GM19025 (cell line): ENCODE measurements at regions not wholly inside any gene's neighbourhood (a gene's known extent, or its start where the extent isn't known, plus 50 kb on each side); places are given as distances from the start of the nearest gene placed in this dataset.
"Not testable (repeated sequence)": the region's sequence is repeated elsewhere in the genome, so short reads cannot be mapped to it uniquely, and the experiment has no call there.

Experiments
- ATAC-seq: cut with Tn5 transposase; IDR thresholded peaks from one replicate; pipeline ENCODE4 v1.9.1; 2021; ENCODE audit warnings: mild to moderate bottlenecking, low read depth, moderate library complexity; ENCODE audit not compliant: unreplicated experiment

DNA sequence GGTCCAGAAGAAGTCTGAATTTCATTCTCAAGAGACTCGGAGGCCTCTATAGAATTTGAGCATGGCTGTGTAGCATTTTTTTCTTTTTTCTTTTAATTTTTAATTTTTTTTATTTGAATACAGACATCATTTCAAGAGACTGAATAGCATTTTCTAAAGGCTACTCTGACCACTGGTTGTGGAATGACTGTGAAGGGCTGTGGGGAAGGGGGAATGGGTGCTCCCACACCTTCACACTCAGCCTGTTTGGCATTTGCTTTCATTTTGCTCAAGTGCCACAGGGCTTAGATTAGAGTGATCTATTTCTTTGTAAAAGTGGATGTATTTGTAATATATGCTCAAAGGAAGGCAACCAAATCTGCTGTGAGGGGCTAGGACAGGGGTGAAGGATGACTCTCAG is 142.0 kb upstream of the SPOPL start:
- ATAC-seq: peak; percentile 90

DNA sequence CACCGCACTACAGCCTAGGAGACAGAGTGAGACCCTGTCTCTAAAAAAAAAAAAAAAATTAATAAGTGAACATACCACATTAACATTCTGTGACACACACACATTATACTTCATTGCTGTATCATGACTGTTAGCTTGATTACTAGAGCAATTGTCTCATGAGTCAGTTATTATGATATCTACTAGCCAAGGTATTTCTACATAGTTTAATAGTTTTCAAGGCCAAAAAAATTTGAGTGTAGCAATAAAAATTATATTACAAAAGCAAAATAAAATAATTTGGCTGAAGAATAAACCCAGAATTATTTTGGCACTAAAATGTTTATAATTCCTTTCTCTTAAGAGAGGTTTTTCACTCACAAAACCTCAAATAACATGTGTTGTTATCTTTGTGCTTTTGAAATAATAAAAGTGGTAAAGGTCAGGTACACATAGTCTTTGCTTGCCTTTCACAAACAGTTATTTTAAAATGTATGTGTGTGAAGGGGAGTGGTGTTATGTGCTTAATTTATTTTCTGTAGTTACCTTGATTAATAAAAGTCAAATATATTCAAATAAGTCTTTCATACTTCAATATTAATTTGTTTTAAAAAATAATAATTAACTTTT is 136.9 kb upstream of the SPOPL start:
- no peak for ATAC-seq

DNA sequence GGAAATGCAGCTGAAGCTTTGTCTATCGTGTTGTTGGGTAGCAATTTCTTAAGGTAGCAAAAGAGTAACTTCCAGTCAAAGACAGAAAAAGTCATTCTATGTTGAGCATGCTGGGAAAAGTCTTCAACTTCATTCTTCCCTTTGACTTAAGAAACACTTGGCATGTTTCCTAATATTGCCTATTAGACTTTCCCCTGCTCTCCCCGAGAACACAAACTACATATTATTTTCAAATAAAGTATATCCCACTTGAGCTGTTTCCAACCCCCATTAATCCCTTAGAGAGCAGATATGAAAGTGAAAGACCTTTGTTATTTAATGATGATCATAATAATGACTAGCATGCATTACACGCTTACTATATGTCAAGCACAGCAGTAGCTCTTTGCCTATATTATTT is 136.0 kb upstream of the SPOPL start:
- no peak for ATAC-seq

DNA sequence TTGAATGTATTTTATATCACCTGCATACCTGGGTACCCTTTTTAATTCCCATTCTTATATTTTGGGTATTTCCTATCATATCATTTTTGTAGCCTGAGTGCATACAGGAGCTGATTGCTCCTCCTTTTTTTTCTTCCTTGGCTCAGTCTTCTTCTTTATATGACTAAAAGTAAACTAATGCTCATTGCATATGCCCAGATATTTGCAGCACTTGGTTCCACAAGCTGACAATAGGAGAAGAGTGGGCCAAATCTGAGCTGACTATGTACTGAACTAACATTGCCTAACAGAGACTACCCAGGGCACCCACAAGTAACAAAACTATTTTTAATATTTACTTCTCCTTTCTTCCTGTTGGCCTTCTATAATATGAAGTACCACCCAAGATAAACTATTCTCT is 131.7 kb upstream of the SPOPL start:
- ATAC-seq: no peak

DNA sequence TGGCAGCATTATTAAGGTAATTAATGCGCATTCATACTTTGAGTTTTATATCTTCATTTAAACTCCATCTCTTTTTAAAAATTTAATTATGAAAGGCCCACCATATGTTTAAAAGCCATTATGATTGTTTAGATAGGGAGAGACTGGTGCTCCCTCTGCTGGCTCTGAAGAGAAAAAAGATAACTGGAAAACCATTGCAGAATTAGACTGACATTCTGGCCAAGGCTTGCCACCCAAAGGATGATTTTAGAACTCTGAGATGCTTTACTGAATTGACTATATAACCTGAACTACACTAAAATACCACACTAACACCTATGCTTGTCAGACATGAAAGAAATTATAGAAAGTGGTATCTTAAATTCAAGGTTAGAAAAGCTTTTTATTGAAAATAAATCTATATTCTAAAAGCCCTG is 127.6 kb upstream of the SPOPL start:
- ATAC-seq: no peak

DNA sequence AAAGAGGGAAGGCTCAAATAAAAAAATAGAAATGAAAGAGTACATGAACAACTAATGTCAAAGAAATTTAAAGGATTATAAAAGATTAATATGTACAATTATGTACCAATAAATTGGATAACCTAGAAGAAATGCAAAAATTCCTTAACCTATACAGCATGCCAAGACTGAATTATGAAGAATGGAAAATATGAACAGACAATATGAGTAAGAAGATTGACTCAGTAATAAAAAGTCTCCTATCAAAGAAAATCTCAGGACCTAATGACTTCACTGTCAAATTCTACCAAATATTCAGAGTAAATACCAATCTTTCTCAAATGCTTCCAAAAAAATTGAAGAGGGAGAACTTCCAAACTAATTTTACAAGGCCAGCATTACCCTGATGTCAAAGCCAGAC is 120.2 kb upstream of the SPOPL start:
- no peak for ATAC-seq

DNA sequence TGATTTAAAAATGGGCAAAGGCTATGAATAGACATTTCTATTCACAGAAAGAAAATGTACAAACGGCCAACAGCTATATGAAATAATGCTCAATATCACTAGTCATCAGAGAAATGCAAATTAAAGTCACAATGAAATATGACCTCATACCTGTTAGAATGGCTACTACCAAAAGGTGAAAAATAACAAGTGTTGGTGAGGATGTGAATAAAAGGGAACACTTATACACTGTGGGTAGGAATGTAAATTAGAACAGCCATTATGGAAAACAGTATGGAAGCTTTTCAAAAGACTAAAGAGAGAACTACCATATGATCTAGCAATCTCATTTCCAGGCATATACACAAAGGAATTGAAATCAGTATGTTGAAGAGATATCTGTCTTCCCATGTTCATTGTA is 118.9 kb upstream of the SPOPL start:
- ATAC-seq: no peak

DNA sequence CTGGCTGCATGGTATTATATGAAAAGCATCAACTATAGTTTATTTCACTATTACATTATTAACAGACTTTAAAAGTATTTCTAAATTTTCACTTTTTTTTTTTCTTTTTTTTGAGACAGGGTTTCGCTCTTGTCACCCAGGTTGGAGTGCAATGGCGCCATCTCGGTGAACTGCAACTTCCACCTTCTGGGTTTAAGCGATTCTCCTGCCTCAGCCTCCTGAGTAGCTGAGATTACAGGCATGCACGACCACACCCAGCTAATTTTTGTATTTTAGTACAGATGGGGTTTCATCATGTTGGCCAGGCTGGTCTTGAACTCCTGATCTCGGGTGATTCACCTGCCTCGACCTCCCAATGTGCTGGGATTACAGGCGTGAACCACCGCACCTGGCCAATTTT is 115.4 kb upstream of the SPOPL start:
- ATAC-seq: not testable (repeated sequence)

DNA sequence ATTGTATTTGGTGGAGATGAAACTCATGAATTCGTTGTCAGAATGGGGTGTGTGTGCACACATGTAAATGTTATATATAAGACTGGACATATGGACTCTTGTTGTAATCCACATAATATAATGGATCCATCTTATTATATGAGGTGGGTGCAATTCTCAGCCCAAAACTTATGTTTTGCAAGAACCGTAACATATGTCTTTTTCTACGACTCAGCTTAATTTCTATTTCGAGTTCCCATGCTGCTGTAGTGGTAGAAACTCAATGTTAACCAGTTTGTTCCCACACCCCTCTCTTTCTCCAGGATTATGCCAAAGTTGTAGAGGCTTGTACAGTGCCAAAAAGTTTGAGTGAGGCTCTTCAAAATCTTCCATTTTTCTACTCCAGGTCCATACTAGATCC is 112.5 kb upstream of the SPOPL start:
- ATAC-seq: no peak

DNA sequence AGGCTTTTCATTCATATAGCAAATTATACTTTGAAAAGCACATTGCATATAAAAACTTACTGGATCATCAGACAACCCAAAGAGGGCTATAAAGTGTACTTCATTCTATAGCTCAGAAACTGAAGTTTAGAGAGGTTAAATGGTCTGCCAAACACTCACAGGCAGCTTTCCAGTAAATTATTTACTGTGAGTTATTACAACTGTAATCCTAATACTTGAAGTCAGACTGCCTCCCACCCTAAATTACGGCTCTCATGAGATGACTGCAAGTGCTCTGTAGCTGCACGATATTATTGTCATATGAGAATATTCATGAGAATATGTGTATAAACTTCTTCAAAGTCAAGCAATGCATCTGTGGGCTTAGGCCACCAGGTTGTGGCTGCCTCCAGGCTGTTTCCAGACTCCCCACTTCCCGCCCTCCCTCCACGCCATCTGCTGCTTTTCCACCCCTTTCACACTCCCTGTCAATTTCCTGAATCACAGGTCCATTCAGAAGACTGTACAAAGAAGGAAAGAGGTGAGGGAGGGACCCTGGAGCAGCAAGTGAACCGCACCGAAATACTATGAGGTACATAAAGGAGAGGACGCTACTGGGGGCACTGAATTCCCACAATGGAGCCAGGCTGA is 111.1 kb upstream of the SPOPL start:
- no peak for ATAC-seq

DNA sequence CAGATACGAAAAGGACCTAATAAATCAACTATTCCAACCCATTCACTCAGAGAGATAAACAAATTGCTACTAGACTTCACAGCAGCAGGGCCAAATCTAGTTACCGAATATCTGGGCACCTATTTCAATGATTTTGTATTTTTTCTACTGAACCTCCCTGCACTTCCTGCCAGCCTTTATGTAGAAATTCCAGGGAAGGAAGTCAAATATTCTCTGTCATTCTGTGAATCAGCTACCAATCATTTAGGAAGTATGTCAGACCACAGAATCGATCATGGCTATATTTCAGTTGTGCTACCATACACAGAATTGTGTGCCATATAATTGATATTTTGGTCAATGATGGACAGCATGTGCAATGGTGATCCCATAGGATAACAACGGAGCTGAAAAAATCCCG is 109.6 kb upstream of the SPOPL start:
- ATAC-seq: no peak

DNA sequence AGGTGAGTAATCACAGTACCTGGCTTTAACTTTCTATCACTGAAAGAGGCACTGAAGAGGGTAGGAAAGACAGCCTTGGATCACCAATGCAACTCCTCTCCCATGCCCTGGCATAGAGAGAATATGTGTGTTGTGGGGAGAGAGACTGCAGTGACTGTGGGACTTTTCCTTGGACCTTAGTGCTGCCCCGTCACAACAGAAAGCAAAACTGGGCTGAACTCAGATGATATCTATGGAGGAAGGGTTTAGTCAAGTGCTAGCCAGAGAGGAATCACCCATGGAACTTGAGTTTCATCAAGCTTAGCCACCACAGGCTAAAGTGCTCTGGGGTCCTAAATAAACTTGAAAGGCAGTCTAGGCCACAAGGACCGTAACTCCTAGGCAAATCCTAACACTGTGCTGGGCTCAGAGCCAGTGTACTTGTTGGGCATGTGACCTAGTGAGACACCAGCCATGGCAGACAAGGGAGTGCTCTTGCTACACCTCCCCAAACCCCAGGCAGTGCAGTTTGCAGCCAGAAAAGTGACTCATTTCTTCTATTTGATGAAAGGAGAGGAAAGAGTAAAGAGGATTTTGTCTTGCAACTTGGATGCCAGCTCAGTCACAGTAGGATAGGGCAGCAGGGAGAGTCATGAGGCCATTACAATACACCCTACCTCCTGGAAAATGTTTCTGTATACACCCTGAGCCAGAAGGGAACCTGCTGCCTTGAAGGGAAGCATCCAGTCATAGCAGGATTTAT is 105.8 kb upstream of the SPOPL start:
- no peak for ATAC-seq

DNA sequence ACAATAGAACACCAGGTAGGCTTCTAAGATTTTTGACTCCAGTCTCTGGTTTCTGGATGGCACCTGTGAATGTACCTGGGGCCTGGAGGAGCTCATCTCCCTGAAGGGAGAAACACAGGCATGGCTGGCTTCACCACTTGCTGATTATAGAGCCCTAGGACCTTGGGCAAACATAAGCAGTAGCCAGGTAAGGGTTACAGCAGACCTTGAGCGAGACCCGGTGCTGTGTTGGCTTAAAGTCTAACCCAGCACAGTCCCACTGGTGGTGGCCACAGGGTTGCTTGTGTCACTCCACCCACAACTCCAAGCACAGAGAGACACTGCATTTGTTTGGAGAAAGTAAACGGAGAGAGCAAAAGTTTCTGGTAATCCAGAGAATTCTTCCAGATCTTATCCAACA is 104.7 kb upstream of the SPOPL start:
- ATAC-seq: no peak

DNA sequence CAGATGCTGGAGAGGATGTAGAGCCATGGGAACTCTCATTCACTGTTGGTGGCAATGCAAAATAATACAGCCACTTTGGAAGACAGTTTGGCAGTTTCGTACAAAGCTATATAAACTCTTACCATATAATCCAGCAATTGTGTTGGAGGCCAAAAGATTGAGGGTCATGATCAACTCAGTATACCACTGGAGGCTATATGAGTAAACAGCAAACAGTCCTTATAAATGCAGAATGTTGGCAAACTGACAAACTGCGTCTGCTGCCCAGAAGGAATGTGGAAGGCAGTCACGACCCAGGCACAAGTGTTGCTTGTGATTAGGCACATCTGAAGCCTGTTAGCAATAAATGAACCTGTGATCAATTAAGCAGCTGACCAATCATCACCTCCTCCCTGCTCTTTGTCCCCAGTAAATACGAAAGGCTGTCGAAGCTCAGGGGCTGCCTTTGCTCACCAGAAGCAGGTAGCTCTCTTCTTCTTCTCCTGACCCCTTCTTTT is 98.1 kb upstream of the SPOPL start:
- ATAC-seq: no peak

DNA sequence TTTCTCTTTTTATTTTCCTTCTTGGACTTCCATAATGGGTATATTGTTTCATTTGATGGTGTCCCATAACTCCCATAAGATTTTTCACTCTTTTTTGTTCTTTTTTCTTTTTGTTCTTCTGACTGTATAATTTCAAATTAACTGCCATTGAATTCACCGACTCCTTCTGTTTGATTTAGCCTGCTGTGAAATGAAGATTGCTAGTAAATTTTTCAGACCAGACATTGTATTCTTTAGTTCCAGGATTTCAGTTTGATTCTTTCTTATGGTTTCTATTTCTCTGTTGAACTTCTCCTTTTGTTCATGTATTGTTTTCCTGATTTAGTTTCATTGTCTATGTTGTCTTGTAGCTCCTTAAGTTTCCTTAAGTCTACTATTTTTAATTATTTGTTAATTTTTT is 87.6 kb upstream of the SPOPL start:
- ATAC-seq: no peak

DNA sequence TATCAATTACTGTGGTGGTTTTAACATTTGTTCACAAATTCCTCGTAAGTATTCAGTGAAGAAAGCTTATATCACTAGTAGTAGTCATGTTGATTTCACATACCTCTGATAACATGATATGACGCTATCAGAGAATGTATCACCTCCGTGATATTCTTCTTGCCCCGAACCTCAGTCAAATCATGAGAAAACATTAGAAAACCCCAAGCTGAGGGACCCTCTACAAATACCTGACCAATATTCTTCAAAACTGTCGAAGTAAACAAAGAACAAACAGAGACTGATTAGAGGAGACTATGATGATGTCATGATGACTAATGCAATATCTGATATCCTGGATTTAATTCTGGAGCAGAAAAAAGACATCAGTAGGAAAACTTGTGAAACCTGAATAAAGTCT is 85.6 kb upstream of the SPOPL start:
- ATAC-seq: no peak

DNA sequence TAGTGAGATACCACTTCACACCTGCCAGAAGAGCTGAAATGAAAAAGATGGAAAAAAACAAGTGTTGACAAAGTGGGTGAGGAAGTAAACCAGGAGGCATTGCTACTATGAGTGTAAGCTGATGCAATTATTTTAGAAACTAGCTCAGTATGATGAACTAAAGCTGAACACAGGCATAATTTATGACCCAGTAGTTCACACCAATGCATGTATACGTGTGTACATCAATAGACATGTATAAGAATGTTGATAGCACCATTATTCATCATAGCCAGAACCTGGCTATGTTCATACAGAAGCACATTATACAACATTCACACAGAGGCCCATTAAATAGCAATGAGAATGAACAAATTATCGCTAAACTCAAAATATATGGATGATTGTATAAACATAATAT is 83.1 kb upstream of the SPOPL start:
- no peak for ATAC-seq

DNA sequence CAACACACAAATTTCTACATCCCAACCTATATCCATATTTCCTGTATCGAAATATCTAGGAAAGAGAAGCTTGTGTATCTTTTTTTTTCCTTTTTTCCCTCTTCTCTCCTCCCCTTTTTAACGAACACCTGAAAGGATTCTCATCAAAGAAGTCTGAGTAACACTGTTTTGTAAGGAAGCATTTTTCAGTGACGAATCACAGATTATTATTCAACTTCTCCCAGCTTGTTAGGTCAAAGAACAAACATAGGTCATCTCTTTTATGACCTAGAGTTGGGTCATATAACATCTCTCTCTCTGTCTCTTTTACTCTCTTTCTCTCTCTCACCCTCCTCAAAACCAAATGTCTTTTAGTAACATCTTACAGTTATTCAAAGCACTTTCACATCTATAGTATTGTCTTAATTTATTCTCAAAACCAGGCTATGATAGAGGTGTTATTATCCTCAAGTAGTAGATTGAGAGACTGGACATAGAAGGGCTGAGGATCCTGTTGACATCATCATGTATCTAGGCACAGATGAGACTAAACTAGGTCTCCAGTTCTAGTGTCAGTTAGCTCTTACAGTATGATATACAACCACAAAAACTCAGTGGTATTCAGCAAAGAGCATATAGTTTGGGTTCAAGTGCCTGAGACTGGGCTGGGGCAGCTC is 80.1 kb upstream of the SPOPL start:
- no peak for ATAC-seq

DNA sequence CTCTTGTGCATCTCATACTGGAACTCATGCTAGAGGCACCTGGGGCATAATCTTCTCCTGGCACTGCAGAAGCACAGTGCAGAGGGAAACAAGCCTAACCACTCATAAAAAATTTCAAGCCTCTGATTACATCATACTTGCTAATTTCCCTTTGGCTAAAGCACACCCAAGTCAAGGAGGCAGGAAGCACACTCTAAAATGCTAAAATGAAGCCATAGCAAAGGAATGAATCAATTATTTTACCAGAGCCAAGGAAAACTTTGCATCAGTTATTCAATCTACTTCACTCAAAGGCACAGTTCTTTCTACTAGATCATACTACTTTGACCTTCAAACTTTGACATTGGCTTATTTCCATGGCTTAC is 79.6 kb upstream of the SPOPL start:
- ATAC-seq: no peak

DNA sequence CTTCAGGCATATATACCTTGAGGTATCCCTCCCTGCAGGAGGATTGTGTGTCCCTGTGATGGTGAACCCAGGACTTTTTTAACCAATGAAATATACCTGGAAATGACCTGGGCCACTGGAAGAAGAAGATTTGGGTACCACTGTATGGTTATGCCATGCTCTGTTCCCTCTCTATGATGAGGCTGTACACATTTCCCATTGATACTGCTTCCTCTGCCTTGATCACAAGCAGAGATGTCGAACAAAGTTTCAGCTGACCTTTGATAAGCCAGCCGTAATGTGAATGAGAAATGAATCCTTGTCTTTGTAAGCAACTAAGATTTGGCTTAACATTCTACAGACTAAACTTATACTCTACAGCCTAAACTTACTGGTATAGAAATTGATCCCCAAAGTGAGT is 78.4 kb upstream of the SPOPL start:
- no peak for ATAC-seq

DNA sequence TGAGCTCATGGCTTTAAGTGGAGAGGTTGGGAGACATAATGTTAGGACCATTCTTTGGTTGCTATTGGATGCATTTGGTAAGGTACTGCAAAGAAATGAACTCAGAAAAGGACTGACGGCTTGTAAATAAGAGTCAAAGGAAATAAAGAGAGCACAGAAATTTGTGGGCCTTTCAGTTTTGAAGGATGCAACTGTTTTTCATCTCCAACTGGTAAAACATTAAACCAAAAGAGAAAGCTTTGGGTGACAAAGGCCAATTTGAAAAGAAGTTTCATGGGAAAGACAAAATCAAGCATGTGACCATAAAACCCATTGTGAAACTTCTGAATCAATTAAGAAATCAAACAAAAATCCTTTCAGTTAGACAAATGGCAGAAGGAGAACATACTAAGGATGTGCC is 77.8 kb upstream of the SPOPL start:
- ATAC-seq: no peak
